BLaER1 treated with 17β-estradiol and CSF1 and Interleukin-3, amounts not matched to agents 10 nM and 100 nM (cell line): ENCODE measurements at regions not wholly inside any gene's neighbourhood (a gene's known extent, or its start where the extent isn't known, plus 50 kb on each side); places are given as distances from the start of the nearest gene placed in this dataset.
"Not testable (repeated sequence)": the region's sequence is repeated elsewhere in the genome, so short reads cannot be mapped to it uniquely, and the experiment has no call there.

Source experiments
- H3K27ac ChIP-seq, 11 experiments: shearing (Covaris generic); formaldehyde crosslinking; 2 replicates each; pipeline ENCODE4 v1.8.1; 2022
- H3K27me3 ChIP-seq, 11 experiments: shearing (Covaris generic); formaldehyde crosslinking; 2 replicates each; pipeline ENCODE4 v1.8.1; 2022
- H3K36me3 ChIP-seq, 11 experiments: shearing (Covaris generic); formaldehyde crosslinking; 2 replicates each; pipeline ENCODE4 v1.8.1; 2022
- H3K4me1 ChIP-seq, 10 experiments: shearing (Covaris generic); formaldehyde crosslinking; 2 replicates each; pipeline ENCODE4 v1.8.1; 2022
- H3K4me2 ChIP-seq, 11 experiments: shearing (Covaris generic); formaldehyde crosslinking; 2 replicates each; pipeline ENCODE4 v1.8.1; 2022
- H3K4me3 ChIP-seq, 10 experiments: shearing (Covaris generic); formaldehyde crosslinking; 2 replicates each; pipeline ENCODE4 v1.8.1; 2022
- H3K9ac ChIP-seq, 11 experiments: shearing (Covaris generic); formaldehyde crosslinking; 2 replicates each; pipeline ENCODE4 v1.8.1; 2022
- H3K9me3 ChIP-seq, 11 experiments: shearing (Covaris generic); formaldehyde crosslinking; replicated peaks in 1 of 11; 2 replicates each; pipeline ENCODE4 v1.8.1; 2022
- H4K20me1 ChIP-seq, 11 experiments: shearing (Covaris generic); formaldehyde crosslinking; 2 replicates each; pipeline ENCODE4 v1.8.1; 2022
- Cebpa-rat ChIP-seq, 11 experiments: shearing (Covaris generic); IDR thresholded peaks; 2 replicates each; pipeline ENCODE4 v1.8.1; 2022

GRCh38 chr5:124908581-124909451, 162.4 kb upstream of the ZNF608 start:
- Histone ChIP-seq H3K36me3 (no peaks in the 10 kb centered on the region), H3K9ac (peak overlapping the region in 2 of 11 experiments; percentile 30 to 31; a peak in 3 of 22 replicates), H3K4me1 (peaks cover 62 to 100% (median 97%) of the 10 kb centered on the region in 10 experiments), H3K9me3 (peaks cover 0 to 36% (median 11%) of the 10 kb centered on the region in 11 experiments; a peak in 13 of 22 replicates), H3K4me2 (peak overlapping the region; percentile 57 to 86 (median 67)), H3K27ac (peak overlapping the region in 9 of 11 experiments; percentile 25 to 80 (median 37); a peak in 13 of 22 replicates), H3K4me3 (peak overlapping the region in 2 of 10 experiments; percentile 1 to 7; a peak in 1 of 20 replicates), H4K20me1 (no peaks in the 10 kb centered on the region), H3K27me3 (no peaks in the 10 kb centered on the region; a peak in 1 of 22 replicates)
- TF ChIP-seq Cebpa-rat (IDR thresholded peaks at IDR 0.05): no peak

GRCh38 chr5:124909734-124910133, 163.3 kb upstream of the ZNF608 start:
- no peaks in the 10 kb centered on the region for H4K20me1 ChIP-seq
- H3K9me3 ChIP-seq: peaks cover 0 to 45% (median 18%) of the 10 kb centered on the region in 11 experiments; a peak in 15 of 22 replicates
- H3K4me2 ChIP-seq: peak overlapping the region; percentile 57 to 86 (median 67)
- peaks cover 58 to 100% (median 88%) of the 10 kb centered on the region in 10 experiments for H3K4me1 ChIP-seq
- H3K9ac ChIP-seq: 0 out of 22 replicates have a peak overlapping the region, but pooled peaks of 1 of the 11 experiments have one; percentile 31
- peak overlapping the region in 6 of 11 experiments; percentile 36 to 80 (median 50); a peak in 11 of 22 replicates for H3K27ac ChIP-seq
- H3K27me3 ChIP-seq: no peaks in the 10 kb centered on the region; a peak in 1 of 22 replicates
- TF ChIP-seq Cebpa-rat (IDR thresholded peaks at IDR 0.05): no peak
- peaks cover 0 to 4% (median 0%) of the 10 kb centered on the region in 11 experiments; a peak in 1 of 22 replicates for H3K36me3 ChIP-seq
- 0 out of 20 replicates have a peak overlapping the region, but pooled peaks of 1 of the 10 experiments have one; percentile 1 for H3K4me3 ChIP-seq

DNA sequence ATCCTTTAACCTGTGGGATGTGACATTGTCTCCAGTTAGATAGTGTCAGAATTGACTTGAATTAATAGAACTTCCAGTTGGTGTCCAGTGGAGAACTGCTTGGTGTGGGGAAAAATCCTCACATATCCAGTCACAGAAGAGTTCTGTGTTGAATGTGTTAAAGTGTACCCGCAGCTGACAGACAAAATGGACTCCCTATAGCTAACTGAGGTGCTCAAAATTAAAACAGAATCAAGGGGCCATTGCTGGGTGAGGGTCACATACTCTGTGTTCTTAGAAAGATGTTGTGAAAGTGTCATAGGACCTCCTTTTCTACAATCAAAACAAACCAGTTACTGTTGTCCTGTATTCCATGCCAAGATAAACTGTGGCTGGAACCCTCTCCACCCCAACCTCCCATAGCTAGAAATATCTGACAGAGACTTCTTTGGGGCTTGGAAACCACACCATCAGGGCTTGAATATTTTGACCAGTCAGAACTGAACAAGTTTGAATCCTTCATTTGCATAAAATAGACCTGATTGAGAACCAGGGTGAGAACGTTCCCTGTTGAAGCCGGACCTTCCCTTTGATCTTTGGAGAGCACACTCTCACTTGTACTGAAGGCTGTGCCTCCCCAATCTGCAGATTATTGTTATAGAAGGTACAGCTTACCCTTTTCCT, 164.0 kb upstream of the ZNF608 start:
- Histone ChIP-seq H4K20me1 (no peaks in the 10 kb centered on the region), H3K4me3 (no peak overlapping the region; a peak in 1 of 20 replicates), H3K4me1 (peaks cover 58 to 98% (median 81%) of the 10 kb centered on the region in 10 experiments), H3K9me3 (peaks cover 4 to 53% (median 25%) of the 10 kb centered on the region in 11 experiments; a peak in 18 of 22 replicates), H3K4me2 (peak overlapping the region in 10 of 11 experiments; percentile 57 to 86 (median 69); a peak in 14 of 22 replicates), H3K9ac (no peak overlapping the region), H3K36me3 (peaks cover 0 to 10% (median 0%) of the 10 kb centered on the region in 11 experiments; a peak in 2 of 22 replicates), H3K27me3 (no peaks in the 10 kb centered on the region; a peak in 1 of 22 replicates), H3K27ac (peak overlapping the region in 5 of 11 experiments; percentile 36 to 80 (median 49); a peak in 9 of 22 replicates)
- no peak for TF ChIP-seq Cebpa-rat (IDR thresholded peaks at IDR 0.05)

DNA sequence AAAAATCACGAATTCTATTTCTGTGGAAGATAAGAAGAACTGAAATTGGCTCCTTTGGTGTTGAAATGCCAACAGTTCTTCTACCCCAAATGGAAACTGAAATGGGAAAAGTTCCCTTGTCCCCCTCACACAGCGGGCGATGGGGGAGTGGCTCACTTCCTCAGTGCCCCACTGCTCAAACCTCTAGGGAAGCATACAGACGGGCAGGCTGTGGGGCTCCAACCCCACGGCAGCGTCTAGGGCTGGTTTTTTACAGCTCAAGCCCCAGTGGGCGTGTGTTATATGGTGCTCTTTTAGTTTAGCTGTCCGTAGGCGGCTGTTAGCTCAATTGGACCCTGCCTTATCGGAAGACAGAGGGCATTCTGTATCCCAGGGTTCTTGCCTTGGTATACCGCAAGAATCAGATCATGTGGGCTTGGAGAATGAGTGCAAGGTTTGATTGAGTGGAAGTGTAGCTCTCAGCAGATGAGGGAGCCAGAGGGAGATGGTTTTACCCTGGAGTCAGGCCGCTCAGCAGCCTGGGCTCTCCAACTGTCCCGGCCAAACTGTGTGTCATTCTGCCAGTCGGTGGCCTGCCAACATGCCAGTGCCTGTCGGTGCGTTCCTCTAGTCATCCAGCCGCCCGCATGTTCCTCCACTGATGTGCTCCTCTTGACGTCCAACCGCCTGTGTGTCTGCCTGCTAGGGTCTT, 166.3 kb upstream of the ZNF608 start:
- Histone ChIP-seq H3K4me3 (peak overlapping the region in 9 of 10 experiments; percentile 11 to 45 (median 32); a peak in 11 of 20 replicates), H3K4me2 (peak overlapping the region; percentile 71 to 90 (median 84)), H3K36me3 (peaks cover 0 to 14% (median 0%) of the 10 kb centered on the region in 11 experiments; a peak in 2 of 22 replicates), H3K9ac (peak overlapping the region in 10 of 11 experiments; percentile 2 to 62 (median 44); a peak in 15 of 22 replicates), H3K27me3 (no peaks in the 10 kb centered on the region), H4K20me1 (no peaks in the 10 kb centered on the region), H3K9me3 (peaks cover 10 to 76% (median 42%) of the 10 kb centered on the region in 11 experiments; a peak in 20 of 22 replicates), H3K4me1 (peaks cover 42 to 95% (median 70%) of the 10 kb centered on the region in 10 experiments), H3K27ac (peak overlapping the region in 10 of 11 experiments; percentile 15 to 73 (median 68); a peak in 19 of 22 replicates)
- TF ChIP-seq Cebpa-rat (IDR thresholded peaks at IDR 0.05): no peak

GRCh38 chr5:124913329-124913653, 166.9 kb upstream of the ZNF608 start:
- Histone ChIP-seq H3K36me3 (peaks cover 0 to 14% (median 0%) of the 10 kb centered on the region in 11 experiments; a peak in 2 of 22 replicates), H3K4me1 (peaks cover 42 to 95% (median 67%) of the 10 kb centered on the region in 10 experiments), H3K9ac (peak overlapping the region in 8 of 11 experiments; percentile 2 to 62 (median 44); a peak in 11 of 22 replicates), H3K9me3 (peaks cover 10 to 81% (median 47%) of the 10 kb centered on the region in 11 experiments; a peak in 20 of 22 replicates), H4K20me1 (no peaks in the 10 kb centered on the region), H3K4me3 (peak overlapping the region in 8 of 10 experiments; percentile 20 to 45 (median 33); a peak in 8 of 20 replicates), H3K27me3 (no peaks in the 10 kb centered on the region), H3K27ac (peak overlapping the region in 10 of 11 experiments; percentile 15 to 73 (median 68); a peak in 17 of 22 replicates), H3K4me2 (peak overlapping the region; percentile 71 to 90 (median 84))
- TF ChIP-seq Cebpa-rat (IDR thresholded peaks at IDR 0.05): no peak

GRCh38 chr5:124916313-124916712, 169.9 kb upstream of the ZNF608 start:
- not testable (repeated sequence) for H3K9ac ChIP-seq, H3K27me3 ChIP-seq, H4K20me1 ChIP-seq
- peaks cover 0 to 14% (median 0%) of the 10 kb centered on the region in 11 experiments; a peak in 2 of 22 replicates for H3K36me3 ChIP-seq
- H3K9me3 ChIP-seq: peaks cover 10 to 66% (median 45%) of the 10 kb centered on the region in 11 experiments; a peak in 20 of 22 replicates
- peak overlapping the region in 10 of 11 experiments; percentile 6 to 38 (median 20); a peak in 11 of 22 replicates for H3K4me2 ChIP-seq
- peaks cover 54 to 93% (median 67%) of the 10 kb centered on the region in 10 experiments for H3K4me1 ChIP-seq
- peak overlapping the region in 1 of 10 experiments; percentile 26; a peak in 2 of 20 replicates for H3K4me3 ChIP-seq
- peak overlapping the region in 3 of 11 experiments; percentile 33 to 45 (median 45); a peak in 4 of 22 replicates for H3K27ac ChIP-seq

GRCh38 chr5:124918618-124919017, 172.2 kb upstream of the ZNF608 start:
- Histone ChIP-seq H3K36me3 (peaks cover 0 to 14% (median 0%) of the 10 kb centered on the region in 11 experiments; a peak in 2 of 22 replicates), H3K27me3 (no peaks in the 10 kb centered on the region), H4K20me1 (no peaks in the 10 kb centered on the region), H3K9me3 (peaks cover 10 to 49% (median 42%) of the 10 kb centered on the region in 11 experiments; a peak in 20 of 22 replicates), H3K27ac (no peak overlapping the region), H3K9ac (no peak overlapping the region), H3K4me2 (peak overlapping the region in 9 of 11 experiments; percentile 11 to 85 (median 73); a peak in 12 of 22 replicates), H3K4me3 (no peak overlapping the region; a peak in 1 of 20 replicates), H3K4me1 (peaks cover 52 to 93% (median 68%) of the 10 kb centered on the region in 10 experiments)
- TF ChIP-seq Cebpa-rat (IDR thresholded peaks at IDR 0.05): no peak
